GM21390 (cell line): ENCODE measurements at regions not wholly inside any gene's neighbourhood (a gene's known extent, or its start where the extent isn't known, plus 50 kb on each side); places are given as distances from the start of the nearest gene placed in this dataset.

ENCODE experiments used
- ATAC-seq: cut with Tn5 transposase; IDR thresholded peaks from one replicate; pipeline ENCODE4 v1.9.1; 2021; ENCODE audit not compliant: unreplicated experiment

- no peak for ATAC-seq
Measured at GRCh38 chr1:58890113-58890512, 106.3 kb upstream of the JUN start.

- no peak for ATAC-seq
Measured at GRCh38 chr1:58890609-58891008, 106.8 kb upstream of the JUN start.

- no peak for ATAC-seq
Measured at GRCh38 chr1:58891347-58891746, 107.5 kb upstream of the JUN start.

GRCh38 chr1:58893257-58893869 is 109.5 kb upstream of the JUN start:
- ATAC-seq, result no peak

GRCh38 chr1:58895082-58895481 is 111.2 kb upstream of the JUN start:
- no peak for ATAC-seq

GRCh38 chr1:58895559-58896145 is 111.8 kb upstream of the JUN start:
- no peak for ATAC-seq

GRCh38 chr1:58896246-58897183 is 112.7 kb upstream of the JUN start:
- ATAC-seq, result no peak

- no peak for ATAC-seq
Measured at GRCh38 chr1:58898739-58899586, 115.1 kb upstream of the JUN start.

GRCh38 chr1:58899587-58900271 is 115.9 kb upstream of the JUN start:
- no peak for ATAC-seq

- ATAC-seq, result no peak
Measured at GRCh38 chr1:58900396-58900795, 116.5 kb upstream of the JUN start.

GRCh38 chr1:58901008-58901407 is 117.2 kb upstream of the JUN start:
- no peak for ATAC-seq

GRCh38 chr1:58902830-58903513 is 119.1 kb upstream of the JUN start:
- ATAC-seq, result no peak

- ATAC-seq, result peak; percentile 86
Measured at GRCh38 chr1:58903514-58904298, 119.9 kb upstream of the JUN start.

GRCh38 chr1:58904299-58905125 is 120.7 kb upstream of the JUN start:
- ATAC-seq, result no peak

- ATAC-seq, result no peak
Measured at GRCh38 chr1:58905126-58905490, 121.3 kb upstream of the JUN start.

GRCh38 chr1:58905628-58906221 is 121.9 kb upstream of the JUN start:
- ATAC-seq, result no peak

GRCh38 chr1:58907398-58907797 is 123.6 kb upstream of the JUN start:
- no peak for ATAC-seq
